Osteocyte (in vitro differentiated cells): ENCODE measurements at regions not wholly inside any gene's neighbourhood (a gene's known extent, or its start where the extent isn't known, plus 50 kb on each side); places are given as distances from the start of the nearest gene placed in this dataset.

ENCODE experiments used
- DNase-seq: peaks from one replicate; pipeline ENCODE4 v3.0.0; 2021; ENCODE audit warnings: mixed read lengths; ENCODE audit not compliant: unreplicated experiment; ENCODE audit errors: extremely low spot score
- H3K27ac Mint-ChIP-seq: one replicate; pipeline ENCODE4 v1.8.0; 2021; ENCODE audit warnings: mild to moderate bottlenecking, mixed read lengths; ENCODE audit not compliant: unreplicated experiment
- H3K27me3 Mint-ChIP-seq: one replicate; pipeline ENCODE4 v1.8.0; 2021; ENCODE audit warnings: mixed read lengths; ENCODE audit not compliant: unreplicated experiment
- H3K36me3 Mint-ChIP-seq: one replicate; pipeline ENCODE4 v1.8.0; 2021; ENCODE audit warnings: mixed read lengths; ENCODE audit not compliant: unreplicated experiment
- H3K4me1 Mint-ChIP-seq: one replicate; pipeline ENCODE4 v1.8.0; 2021; ENCODE audit warnings: mixed read lengths; ENCODE audit not compliant: unreplicated experiment
- H3K4me3 Mint-ChIP-seq: one replicate; pipeline ENCODE4 v1.8.0; 2021; ENCODE audit warnings: mild to moderate bottlenecking, moderate library complexity, mixed read lengths; ENCODE audit not compliant: unreplicated experiment
- H3K9me3 Mint-ChIP-seq: one replicate; pipeline ENCODE4 v1.8.0; 2021; ENCODE audit warnings: mixed read lengths; ENCODE audit not compliant: unreplicated experiment
- TF ChIP-seq, protein P1 (sequence below): fragments of 200-600 bp; sonication (generic); IDR thresholded peaks from 2 replicates; pipeline ENCODE4 v1.5.0; 2021; ENCODE audit warnings: antibody characterized with exemption, mild to moderate bottlenecking, moderate library complexity

DNA sequence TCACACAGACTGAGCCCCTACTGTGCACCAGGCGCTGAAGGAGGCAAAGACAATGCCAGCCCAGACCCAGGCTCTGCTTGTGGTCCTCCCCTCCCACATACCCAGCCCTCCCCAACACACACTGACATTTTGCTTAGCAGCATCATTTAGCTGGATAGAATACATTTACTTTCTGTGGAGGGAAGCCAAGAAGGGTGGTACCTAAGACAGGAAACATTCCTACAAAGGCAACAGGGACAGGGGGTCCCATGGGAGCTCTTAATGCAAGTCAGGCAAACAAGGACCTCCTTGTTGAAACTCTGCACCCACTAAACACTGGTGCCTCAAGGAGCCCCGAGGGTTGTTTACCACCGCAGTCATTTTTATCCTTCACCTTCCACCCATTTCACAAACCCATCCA, 77.0 kb upstream of the ZNF507 start:
- Mint-ChIP-seq H3K27me3 (no peaks in the 10 kb centered on the region), H3K9me3 (no peaks in the 10 kb centered on the region)

DNA sequence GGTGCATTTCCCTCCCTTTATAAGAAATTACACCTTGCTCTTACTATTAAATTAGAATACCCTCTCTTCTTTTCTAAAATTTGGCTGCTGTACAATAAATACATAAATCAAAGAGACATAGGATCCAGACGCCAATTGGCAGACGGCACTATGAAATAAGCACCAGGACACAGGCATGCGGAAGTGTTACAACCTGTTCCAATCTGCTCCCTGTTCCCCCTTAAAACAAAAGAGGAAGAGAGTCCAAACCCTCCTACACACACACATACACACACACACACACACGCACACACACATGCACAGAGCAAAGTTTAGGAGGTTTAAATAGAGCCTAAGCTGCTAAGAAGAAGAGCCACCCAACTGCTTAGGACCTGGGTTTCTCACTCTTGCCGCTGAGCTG, 75.6 kb upstream of the ZNF507 start:
- Mint-ChIP-seq H3K4me3 (no peak overlapping the region), H3K27ac (no peak overlapping the region), H3K9me3 (no peaks in the 10 kb centered on the region), H3K4me1 (no peaks in the 10 kb centered on the region), H3K36me3 (no peaks in the 10 kb centered on the region), H3K27me3 (no peaks in the 10 kb centered on the region)
- peak; percentile 11 for DNase-seq
- TF ChIP-seq, protein P1, sequence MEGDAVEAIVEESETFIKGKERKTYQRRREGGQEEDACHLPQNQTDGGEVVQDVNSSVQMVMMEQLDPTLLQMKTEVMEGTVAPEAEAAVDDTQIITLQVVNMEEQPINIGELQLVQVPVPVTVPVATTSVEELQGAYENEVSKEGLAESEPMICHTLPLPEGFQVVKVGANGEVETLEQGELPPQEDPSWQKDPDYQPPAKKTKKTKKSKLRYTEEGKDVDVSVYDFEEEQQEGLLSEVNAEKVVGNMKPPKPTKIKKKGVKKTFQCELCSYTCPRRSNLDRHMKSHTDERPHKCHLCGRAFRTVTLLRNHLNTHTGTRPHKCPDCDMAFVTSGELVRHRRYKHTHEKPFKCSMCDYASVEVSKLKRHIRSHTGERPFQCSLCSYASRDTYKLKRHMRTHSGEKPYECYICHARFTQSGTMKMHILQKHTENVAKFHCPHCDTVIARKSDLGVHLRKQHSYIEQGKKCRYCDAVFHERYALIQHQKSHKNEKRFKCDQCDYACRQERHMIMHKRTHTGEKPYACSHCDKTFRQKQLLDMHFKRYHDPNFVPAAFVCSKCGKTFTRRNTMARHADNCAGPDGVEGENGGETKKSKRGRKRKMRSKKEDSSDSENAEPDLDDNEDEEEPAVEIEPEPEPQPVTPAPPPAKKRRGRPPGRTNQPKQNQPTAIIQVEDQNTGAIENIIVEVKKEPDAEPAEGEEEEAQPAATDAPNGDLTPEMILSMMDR = no peak

More for the DNA sequence above, 77.0 kb upstream of the ZNF507 start:
- H3K27ac Mint-ChIP-seq = no peak overlapping the region
- no peaks in the 10 kb centered on the region for H3K4me1 Mint-ChIP-seq
- no peaks in the 10 kb centered on the region for H3K36me3 Mint-ChIP-seq
- peak; percentile 49 for DNase-seq
- no peak overlapping the region for H3K4me3 Mint-ChIP-seq
- TF ChIP-seq, protein P1 = no peak

DNA sequence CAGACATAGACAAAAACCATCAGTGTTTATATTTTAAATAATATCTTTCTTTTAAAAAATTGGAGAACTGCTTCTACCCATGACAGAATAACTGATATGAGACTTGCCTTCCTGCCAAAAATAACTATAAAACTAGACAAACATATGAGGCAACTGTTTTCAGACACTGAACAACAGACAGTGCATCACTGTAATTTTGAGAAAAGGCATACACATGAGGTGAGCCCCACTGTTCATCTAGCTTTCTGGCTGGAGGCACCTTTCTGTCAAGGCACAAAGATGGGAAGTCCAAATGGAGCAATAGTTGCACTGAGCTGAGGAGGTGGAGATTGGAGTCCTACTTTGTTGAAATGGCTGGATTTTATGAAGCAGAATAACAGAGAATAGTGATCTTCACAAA, 71.9 kb upstream of the ZNF507 start:
- Mint-ChIP-seq H3K4me1 (no peaks in the 10 kb centered on the region), H3K27me3 (peaks cover 4% of the 10 kb centered on the region), H3K27ac (no peak overlapping the region), H3K9me3 (no peaks in the 10 kb centered on the region), H3K4me3 (no peak overlapping the region), H3K36me3 (no peaks in the 10 kb centered on the region)
- no peak for DNase-seq
- TF ChIP-seq, protein P1 = no peak

DNA sequence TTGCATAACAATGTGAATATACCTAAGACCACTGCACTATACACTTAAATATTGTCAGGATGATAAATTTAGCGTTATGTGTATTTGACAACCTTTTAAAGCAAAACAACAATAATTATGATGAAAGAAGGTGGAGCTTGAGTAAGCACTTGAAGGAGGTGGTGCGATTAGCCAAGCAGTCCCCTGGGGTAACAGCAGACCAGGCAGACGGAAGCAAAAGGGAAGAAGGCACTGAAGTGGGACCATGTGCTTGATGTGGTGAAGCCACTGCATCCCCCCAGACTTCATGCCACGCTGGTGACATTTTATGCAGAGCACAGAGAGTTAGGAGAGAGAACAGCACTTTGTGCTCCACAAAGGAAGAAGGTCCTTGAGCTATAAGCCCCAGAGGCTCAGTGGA, 58.3 kb upstream of the ZNF507 start:
- H3K4me3 Mint-ChIP-seq = no peak overlapping the region
- H3K36me3 Mint-ChIP-seq = no peaks in the 10 kb centered on the region
- H3K27ac Mint-ChIP-seq = no peak overlapping the region
- TF ChIP-seq, protein P1 = no peak
- H3K4me1 Mint-ChIP-seq = no peaks in the 10 kb centered on the region
- H3K9me3 Mint-ChIP-seq = no peaks in the 10 kb centered on the region
- no peak for DNase-seq
- no peaks in the 10 kb centered on the region for H3K27me3 Mint-ChIP-seq

DNA sequence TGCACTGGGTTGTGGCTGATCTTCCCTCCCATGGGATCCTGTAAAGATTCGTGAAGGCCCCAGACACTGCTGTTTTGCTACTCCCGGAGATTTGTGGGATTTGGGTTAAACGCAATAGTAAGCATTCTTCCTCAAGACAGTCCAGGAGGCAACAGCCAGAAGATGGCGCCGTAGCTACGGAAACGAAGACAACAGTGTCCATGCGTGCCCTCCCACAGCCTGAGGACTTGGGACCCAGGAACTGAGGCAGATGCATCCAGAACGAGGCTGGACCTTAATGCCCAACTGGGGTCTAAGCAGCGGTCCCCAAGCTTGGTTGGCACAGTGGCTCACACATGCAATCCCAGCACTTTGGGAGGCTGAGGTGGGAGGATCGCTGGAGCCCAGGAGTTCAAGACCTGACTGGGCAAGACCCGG, 57.6 kb upstream of the ZNF507 start:
- H3K9me3 Mint-ChIP-seq = no peaks in the 10 kb centered on the region
- DNase-seq = no peak
- H3K4me1 Mint-ChIP-seq = no peaks in the 10 kb centered on the region
- no peak overlapping the region for H3K27ac Mint-ChIP-seq
- H3K27me3 Mint-ChIP-seq = no peaks in the 10 kb centered on the region
- TF ChIP-seq, protein P1 = peak; percentile 40
- H3K36me3 Mint-ChIP-seq = no peaks in the 10 kb centered on the region
- no peak overlapping the region for H3K4me3 Mint-ChIP-seq
